ENCODE measurements at regions not wholly inside any gene's neighbourhood (a gene's known extent, or its start where the extent isn't known, plus 50 kb on each side); places are given as distances from the start of the nearest gene placed in this dataset.
"Not testable (repeated sequence)": the region's sequence is repeated elsewhere in the genome, so short reads cannot be mapped to it uniquely, and the experiment has no call there.

DNA sequence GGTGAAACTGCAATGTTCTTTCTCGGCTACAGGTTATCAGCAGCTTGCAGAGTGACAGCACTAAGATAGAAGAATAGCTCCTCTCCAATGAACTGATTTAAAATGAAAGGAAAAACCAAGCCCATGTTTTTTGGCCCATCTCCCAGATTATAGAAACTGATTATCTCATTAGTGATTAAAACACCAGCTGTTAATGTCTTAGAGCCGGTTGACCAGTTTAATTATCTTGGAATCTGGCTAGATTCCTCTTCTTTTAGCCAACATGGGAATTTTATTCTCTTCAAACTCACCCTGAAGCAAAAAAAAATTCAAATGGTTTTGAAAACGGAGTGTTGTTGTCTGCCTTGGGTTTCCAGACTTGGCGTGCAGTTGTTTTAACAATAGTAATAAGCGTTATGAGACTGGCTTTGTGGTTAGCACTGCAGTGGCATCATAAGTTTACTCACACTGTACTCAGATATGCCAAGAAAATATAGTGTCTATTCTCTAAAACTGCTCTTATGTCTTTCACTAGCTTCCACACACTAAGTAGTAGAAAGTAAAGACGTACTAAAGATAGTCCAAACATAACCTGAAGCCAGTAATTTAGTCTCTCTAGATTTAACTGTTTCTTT is 665.3 kb downstream of the STK39 start:
- no peak overlapping the region for H3K27ac ChIP-seq (replicated peaks)
- H3K9me3 ChIP-seq (replicated peaks), result no peaks in the 10 kb centered on the region
- intact Hi-C loops (cut with micrococcal nuclease), result no loop called here
- TF ChIP-seq, protein P1, sequence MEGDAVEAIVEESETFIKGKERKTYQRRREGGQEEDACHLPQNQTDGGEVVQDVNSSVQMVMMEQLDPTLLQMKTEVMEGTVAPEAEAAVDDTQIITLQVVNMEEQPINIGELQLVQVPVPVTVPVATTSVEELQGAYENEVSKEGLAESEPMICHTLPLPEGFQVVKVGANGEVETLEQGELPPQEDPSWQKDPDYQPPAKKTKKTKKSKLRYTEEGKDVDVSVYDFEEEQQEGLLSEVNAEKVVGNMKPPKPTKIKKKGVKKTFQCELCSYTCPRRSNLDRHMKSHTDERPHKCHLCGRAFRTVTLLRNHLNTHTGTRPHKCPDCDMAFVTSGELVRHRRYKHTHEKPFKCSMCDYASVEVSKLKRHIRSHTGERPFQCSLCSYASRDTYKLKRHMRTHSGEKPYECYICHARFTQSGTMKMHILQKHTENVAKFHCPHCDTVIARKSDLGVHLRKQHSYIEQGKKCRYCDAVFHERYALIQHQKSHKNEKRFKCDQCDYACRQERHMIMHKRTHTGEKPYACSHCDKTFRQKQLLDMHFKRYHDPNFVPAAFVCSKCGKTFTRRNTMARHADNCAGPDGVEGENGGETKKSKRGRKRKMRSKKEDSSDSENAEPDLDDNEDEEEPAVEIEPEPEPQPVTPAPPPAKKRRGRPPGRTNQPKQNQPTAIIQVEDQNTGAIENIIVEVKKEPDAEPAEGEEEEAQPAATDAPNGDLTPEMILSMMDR (IDR thresholded peaks at IDR 0.05; ENCODE audit: borderline replicate concordance), result no peak
- no peak overlapping the region for H3K4me3 ChIP-seq
- DNase-seq, result no peak
- no peaks in the 10 kb centered on the region for H3K27me3 ChIP-seq (ENCODE audit: low read depth)
- H3K36me3 ChIP-seq, result no peaks in the 10 kb centered on the region
- no peaks in the 10 kb centered on the region for H3K4me1 ChIP-seq

DNA sequence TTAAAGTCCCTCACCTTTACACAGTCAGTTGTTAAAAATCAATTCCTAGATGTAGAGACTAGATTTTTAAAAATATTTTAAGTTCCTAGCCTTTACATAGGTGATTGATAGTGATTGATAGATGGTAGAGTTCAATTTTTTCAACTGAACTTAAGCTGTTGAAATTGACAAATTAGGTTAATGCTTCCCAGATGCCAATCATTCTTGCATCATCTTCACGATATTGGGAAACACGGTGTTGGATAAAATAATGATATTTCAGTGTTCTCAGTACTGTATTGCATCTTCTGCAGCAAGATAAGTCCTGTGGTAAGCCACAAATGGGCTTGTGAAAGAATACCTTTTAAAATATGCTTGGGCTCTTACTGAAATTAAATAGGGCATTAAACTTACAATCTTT is 667.6 kb downstream of the STK39 start:
- no peak overlapping the region for H3K27ac ChIP-seq (replicated peaks)
- no peaks in the 10 kb centered on the region for H3K27me3 ChIP-seq (ENCODE audit: low read depth)
- TF ChIP-seq, protein P1 (IDR thresholded peaks at IDR 0.05; ENCODE audit: borderline replicate concordance), result no peak
- no peaks in the 10 kb centered on the region for H3K4me1 ChIP-seq
- no peak for DNase-seq
- H3K9me3 ChIP-seq (replicated peaks), result no peaks in the 10 kb centered on the region
- intact Hi-C loops (cut with micrococcal nuclease), result no loop called here
- no peak overlapping the region for H3K4me3 ChIP-seq
- H3K36me3 ChIP-seq, result no peaks in the 10 kb centered on the region

DNA sequence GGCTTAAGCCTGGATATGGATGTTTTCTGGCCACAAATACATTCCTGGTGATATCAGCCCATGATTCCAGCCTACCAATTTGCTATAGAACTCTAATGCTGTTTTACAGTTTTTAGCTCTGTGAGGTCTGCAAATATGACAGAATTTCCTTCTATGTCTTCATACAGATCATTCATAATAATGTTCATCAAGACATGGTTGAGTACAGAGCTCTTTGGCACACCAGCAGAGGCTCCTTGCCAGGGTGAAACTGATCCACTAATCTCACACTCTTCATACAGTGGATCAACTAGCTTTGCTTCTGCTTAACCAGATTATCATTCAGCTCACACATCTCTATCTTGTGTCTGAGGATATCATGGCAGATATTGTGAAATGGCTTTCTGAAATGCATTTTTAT is 672.1 kb downstream of the STK39 start:
- no peaks in the 10 kb centered on the region for H3K4me1 ChIP-seq
- no peaks in the 10 kb centered on the region for H3K36me3 ChIP-seq
- intact Hi-C loops (cut with micrococcal nuclease), result no loop called here
- H3K27me3 ChIP-seq (ENCODE audit: low read depth), result no peaks in the 10 kb centered on the region
- H3K27ac ChIP-seq (replicated peaks), result no peak overlapping the region
- TF ChIP-seq, protein P1 (IDR thresholded peaks at IDR 0.05; ENCODE audit: borderline replicate concordance), result no peak
- DNase-seq, result no peak
- no peaks in the 10 kb centered on the region for H3K9me3 ChIP-seq (replicated peaks)
- H3K4me3 ChIP-seq, result no peak overlapping the region

DNA sequence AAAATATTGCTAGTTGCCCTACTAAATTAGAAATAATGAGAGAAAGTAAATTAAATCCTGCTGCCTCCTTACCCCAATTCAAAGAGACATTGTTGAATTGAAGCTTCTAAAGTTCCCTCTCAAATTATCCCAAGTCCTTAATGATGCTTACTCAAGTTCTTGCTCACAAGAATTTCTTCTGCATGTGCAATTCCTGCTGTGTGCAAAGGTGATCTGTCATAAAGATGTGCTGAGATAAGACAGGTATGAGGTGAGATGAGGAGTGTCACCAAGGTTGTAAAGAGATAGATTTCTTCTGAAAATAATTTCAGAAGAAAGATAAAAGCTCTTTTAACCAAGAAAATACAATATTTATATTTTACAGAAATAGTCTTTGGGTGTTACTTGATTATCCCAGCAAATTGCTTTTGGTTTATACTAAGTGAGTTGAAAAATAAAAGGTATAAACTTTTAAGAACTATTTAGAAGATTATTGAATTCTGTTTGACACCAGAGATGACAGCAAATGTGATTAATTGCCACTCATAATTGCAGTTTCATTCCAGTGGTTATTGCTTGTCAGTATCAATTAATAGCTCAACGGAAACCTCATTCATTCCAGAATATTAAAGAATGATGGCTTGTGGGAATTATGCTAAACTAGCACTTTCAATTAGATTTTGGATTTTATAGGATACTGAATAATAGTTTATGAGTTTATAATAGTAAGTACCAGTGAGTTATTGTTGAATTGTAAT is 674.3 kb downstream of the STK39 start:
- Histone ChIP-seq H3K9me3 (replicated peaks) (no peaks in the 10 kb centered on the region), H3K27me3 (ENCODE audit: low read depth) (no peaks in the 10 kb centered on the region), H3K4me3 (no peak overlapping the region), H3K4me1 (no peaks in the 10 kb centered on the region), H3K27ac (replicated peaks) (no peak overlapping the region), H3K36me3 (no peaks in the 10 kb centered on the region)
- intact Hi-C loops (cut with micrococcal nuclease), result no loop called here
- TF ChIP-seq, protein P1 (IDR thresholded peaks at IDR 0.05; ENCODE audit: borderline replicate concordance), result no peak
- no peak for DNase-seq

DNA sequence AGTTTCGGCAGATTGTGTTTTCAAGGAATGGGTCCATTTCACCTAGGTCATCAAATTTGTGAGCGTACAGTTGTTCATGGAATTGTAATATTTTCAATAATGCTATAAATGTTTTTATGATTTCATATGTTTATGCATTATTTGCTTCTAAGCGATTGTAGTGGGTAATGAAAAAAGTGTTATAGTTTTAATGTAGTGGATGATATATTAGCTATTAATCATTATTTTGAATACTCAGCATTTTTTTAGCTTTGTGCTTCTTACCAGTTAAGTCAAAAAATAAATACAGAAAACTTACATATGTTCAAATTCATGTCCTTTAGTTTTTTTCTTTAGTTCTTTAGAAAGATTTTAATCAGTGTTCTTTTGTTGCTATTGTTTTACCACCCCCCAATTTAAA is 677.0 kb downstream of the STK39 start:
- TF ChIP-seq, protein P1 (IDR thresholded peaks at IDR 0.05; ENCODE audit: borderline replicate concordance), result no peak
- no peak overlapping the region for H3K4me3 ChIP-seq
- peaks cover under 1% of the 10 kb centered on the region for H3K9me3 ChIP-seq (replicated peaks)
- H3K36me3 ChIP-seq, result no peaks in the 10 kb centered on the region
- no peaks in the 10 kb centered on the region for H3K4me1 ChIP-seq
- intact Hi-C loops (cut with micrococcal nuclease), result no loop called here
- no peak for DNase-seq
- H3K27me3 ChIP-seq (ENCODE audit: low read depth), result no peaks in the 10 kb centered on the region
- H3K27ac ChIP-seq (replicated peaks), result no peak overlapping the region

DNA sequence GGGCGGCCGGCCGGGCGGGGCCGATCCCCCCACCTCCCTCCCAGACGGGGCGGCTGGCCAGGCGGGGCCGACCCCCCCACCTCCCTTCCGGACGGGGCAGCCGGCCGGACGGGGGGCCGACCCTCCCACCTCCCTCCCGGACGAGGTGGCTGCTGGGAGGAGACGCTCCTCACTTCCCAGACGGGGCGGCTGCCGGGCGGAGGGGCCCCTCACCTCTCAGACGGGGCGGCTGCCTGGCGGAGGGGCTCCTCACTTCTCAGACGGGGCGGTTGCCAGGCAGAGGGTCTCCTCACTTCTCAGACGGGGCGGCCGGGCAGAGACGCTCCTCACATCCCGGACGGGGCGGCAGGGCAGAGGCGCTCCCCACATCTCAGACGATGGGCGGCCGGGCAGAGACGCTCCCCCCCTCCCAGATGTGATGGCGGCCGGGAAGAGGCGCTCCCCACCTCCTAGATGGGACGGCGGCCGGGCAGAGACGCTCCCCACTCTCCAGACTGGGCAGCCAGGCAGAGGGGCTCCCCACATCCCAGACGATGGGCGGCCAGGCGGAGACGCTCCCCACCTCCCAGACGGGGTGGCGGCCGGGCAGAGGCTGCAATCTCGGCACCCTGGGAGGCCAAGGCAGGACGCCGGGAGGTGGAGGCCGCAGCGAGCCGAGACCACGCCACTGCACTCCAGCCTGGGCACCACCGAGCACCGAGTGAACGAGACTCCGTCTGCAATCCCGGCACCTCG is 675.8 kb downstream of the XIRP2 start:
- H3K27ac ChIP-seq (replicated peaks); H3K4me1 ChIP-seq; intact Hi-C loops (cut with micrococcal nuclease); H3K27me3 ChIP-seq (ENCODE audit: low read depth); DNase-seq; H3K4me3 ChIP-seq; H3K36me3 ChIP-seq: not testable (repeated sequence)
- H3K9me3 ChIP-seq (replicated peaks), result peaks cover 16% of the 10 kb centered on the region

DNA sequence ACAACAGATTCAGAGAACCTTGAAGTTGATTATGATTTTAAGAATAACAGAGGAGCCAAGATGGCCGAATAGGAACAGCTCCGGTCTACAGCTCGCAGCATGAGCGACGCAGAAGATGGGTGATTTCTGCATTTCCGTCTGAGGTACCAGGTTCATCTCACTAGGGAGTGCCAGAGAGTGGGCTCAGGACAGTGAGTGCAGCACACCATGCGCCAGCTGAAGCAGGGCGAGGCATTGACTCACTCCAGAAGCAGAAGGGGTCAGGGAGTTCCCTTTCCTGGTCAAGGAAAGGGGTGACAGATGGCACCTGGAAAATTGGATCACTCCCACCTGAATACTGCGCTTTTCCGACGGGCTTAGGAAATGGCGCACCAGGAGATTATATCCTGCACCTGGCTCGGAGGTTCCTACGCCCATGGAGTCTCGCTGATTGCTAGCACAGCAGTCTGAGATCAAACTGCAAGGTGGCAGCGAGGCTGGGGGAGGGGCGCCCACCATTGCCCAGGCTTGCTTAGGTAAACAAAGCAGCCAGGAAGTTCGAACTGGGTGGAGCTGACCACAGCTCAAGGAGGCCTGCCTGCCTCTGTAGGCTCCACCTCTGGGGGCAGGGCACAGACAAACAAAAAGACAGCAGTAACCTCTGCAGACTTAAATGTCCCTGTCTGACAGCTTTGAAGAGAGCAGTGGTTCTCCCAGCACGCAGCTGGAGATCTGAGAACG is 670.2 kb downstream of the XIRP2 start:
- DNase-seq; H3K36me3 ChIP-seq; H3K4me3 ChIP-seq; H3K27me3 ChIP-seq (ENCODE audit: low read depth); H3K9me3 ChIP-seq (replicated peaks); H3K27ac ChIP-seq (replicated peaks); H3K4me1 ChIP-seq; intact Hi-C loops (cut with micrococcal nuclease): not testable (repeated sequence)

Data from left ventricle myocardium inferior (tissue), 1 donor.